ENCODE measurements at regions not wholly inside any gene's neighbourhood (a gene's known extent, or its start where the extent isn't known, plus 50 kb on each side); places are given as distances from the start of the nearest gene placed in this dataset.
"Not testable (repeated sequence)": the region's sequence is repeated elsewhere in the genome, so short reads cannot be mapped to it uniquely, and the experiment has no call there.

GRCh38 chr11:8772571-8773519, 90.3 kb downstream of the RPL27A start:
- DNase-seq (ENCODE audit: low spot score), result no peak

GRCh38 chr11:8773916-8774539, 91.4 kb downstream of the RPL27A start:
- DNase-seq (ENCODE audit: low spot score), result no peak

- not testable (repeated sequence) for DNase-seq (ENCODE audit: low spot score)
Observed at GRCh38 chr11:8774916-8775315, 92.3 kb downstream of the RPL27A start.

GRCh38 chr11:8775332-8775731, 92.7 kb downstream of the RPL27A start:
- no peak for DNase-seq (ENCODE audit: low spot score)

- no peak for DNase-seq (ENCODE audit: low spot score)
Observed at GRCh38 chr11:8775734-8776133, 93.1 kb downstream of the RPL27A start.

GRCh38 chr11:8776209-8776608, 93.6 kb downstream of the RPL27A start:
- DNase-seq (ENCODE audit: low spot score), result no peak

GRCh38 chr11:8777907-8778767, 95.5 kb downstream of the RPL27A start:
- no peak for DNase-seq (ENCODE audit: low spot score)

- DNase-seq (ENCODE audit: low spot score), result no peak
Observed at GRCh38 chr11:8779107-8779506, 96.5 kb downstream of the RPL27A start.

- DNase-seq (ENCODE audit: low spot score), result no peak
Observed at GRCh38 chr11:8779732-8780131, 97.1 kb downstream of the RPL27A start.

GRCh38 chr11:8784954-8785353, 102.4 kb downstream of the RPL27A start:
- DNase-seq (ENCODE audit: low spot score), result no peak

GRCh38 chr11:8785457-8785856, 102.9 kb downstream of the RPL27A start:
- no peak for DNase-seq (ENCODE audit: low spot score)

- no peak for DNase-seq (ENCODE audit: low spot score)
Observed at GRCh38 chr11:8785998-8786397, 103.4 kb downstream of the RPL27A start.

GRCh38 chr11:8786933-8787332, 104.3 kb downstream of the RPL27A start:
- no peak for DNase-seq (ENCODE audit: low spot score)

GRCh38 chr11:8787372-8787771, 104.8 kb downstream of the RPL27A start:
- no peak for DNase-seq (ENCODE audit: low spot score)

GRCh38 chr11:8788616-8789015, 106.0 kb downstream of the RPL27A start:
- DNase-seq (ENCODE audit: low spot score), result no peak

GRCh38 chr11:8789864-8790263, 107.3 kb downstream of the RPL27A start:
- DNase-seq (ENCODE audit: low spot score), result no peak

GRCh38 chr11:8790968-8791367, 108.4 kb downstream of the RPL27A start:
- no peak for DNase-seq (ENCODE audit: low spot score)

- no peak for DNase-seq (ENCODE audit: low spot score)
Observed at GRCh38 chr11:8792710-8793109, 110.1 kb downstream of the RPL27A start.

- no peak for DNase-seq (ENCODE audit: low spot score)
Observed at GRCh38 chr11:8793114-8793777, 110.7 kb downstream of the RPL27A start.

- no peak for DNase-seq (ENCODE audit: low spot score)
Observed at GRCh38 chr11:8794126-8794525, 111.5 kb downstream of the RPL27A start.

GRCh38 chr11:8794677-8795103, 112.1 kb downstream of the RPL27A start:
- DNase-seq (ENCODE audit: low spot score), result no peak

- no peak for DNase-seq (ENCODE audit: low spot score)
Observed at GRCh38 chr11:8796941-8797340, 114.0 kb upstream of the AKIP1 start.

All from CD4-positive, alpha-beta T cell treated with Interleukin-6 at 100 ng/mL for 8 hours (primary cell).